Ammon's horn (tissue), 1 donor: ENCODE measurements at regions not wholly inside any gene's neighbourhood (a gene's known extent, or its start where the extent isn't known, plus 50 kb on each side); places are given as distances from the start of the nearest gene placed in this dataset.

Experiments
- DNase-seq: peaks from one replicate; pipeline ENCODE4 v3.0.0-alpha.2; 2016; ENCODE audit warnings: low spot score

GRCh38 chr5:5588887-5589826 lies 166.7 kb downstream of the ICE1 start:
- DNase-seq: no peak

DNA sequence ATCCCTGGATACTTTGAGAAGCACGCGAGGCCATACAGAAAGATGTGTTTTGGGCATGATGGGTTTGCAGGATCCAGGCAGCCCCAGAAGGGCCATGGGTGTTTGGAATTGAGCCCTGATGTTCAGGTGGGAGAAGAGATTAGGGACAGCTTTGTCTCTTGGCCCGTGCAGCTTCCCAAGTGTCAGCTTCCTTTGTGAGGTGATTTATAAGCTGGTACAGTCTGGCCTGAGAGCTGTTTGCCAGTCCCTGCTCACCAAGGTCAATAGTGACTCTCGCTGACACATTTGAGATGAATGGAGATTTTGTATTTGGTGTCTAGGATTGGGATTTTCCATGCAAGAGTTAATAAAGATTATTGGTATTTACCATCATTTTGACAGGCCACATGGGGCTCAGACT lies 165.9 kb downstream of the ICE1 start:
- no peak for DNase-seq

DNA sequence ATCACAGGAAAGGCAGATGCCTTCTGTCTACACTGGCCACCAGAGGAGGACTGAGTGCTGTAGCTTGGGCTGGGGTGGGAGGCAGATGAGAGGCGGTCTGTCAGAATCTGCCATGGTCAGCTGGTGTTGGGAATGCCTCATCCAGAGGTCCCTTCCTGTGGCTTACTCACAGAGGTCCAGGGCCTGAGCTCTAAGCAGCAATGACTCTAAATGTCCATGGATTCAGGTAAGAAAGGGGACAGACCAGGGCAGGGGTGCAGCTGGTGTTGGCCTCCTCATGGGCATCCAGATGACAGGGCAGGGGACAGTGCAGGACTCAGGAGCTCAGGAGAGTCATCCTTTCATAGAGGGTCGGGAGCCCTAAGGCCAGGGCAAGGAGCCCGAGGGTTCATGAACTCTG lies 165.0 kb downstream of the ICE1 start:
- no peak for DNase-seq

DNA sequence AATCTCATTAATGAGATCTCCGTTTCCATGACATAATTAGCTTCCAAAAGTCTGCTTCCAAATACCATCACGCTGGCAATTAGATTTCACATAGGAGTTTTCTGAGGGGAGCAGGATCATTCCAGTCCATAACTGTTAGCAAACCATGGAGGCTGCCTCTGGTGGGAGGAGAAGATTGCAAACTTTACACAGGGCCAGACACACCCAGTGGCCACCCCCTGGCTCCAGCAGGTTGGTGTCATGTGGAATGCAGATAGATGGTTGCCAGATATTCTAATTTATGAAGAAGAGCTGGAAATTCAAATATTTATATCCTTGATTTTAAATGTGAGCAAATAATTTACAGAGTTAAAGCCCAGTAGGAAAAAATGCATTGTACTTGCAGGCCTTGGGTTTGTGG lies 164.2 kb downstream of the ICE1 start:
- no peak for DNase-seq

- no peak for DNase-seq
Observed at GRCh38 chr5:5585751-5586341, 163.4 kb downstream of the ICE1 start.

- no peak for DNase-seq
Observed at GRCh38 chr5:5584751-5585150, 162.3 kb downstream of the ICE1 start.

DNA sequence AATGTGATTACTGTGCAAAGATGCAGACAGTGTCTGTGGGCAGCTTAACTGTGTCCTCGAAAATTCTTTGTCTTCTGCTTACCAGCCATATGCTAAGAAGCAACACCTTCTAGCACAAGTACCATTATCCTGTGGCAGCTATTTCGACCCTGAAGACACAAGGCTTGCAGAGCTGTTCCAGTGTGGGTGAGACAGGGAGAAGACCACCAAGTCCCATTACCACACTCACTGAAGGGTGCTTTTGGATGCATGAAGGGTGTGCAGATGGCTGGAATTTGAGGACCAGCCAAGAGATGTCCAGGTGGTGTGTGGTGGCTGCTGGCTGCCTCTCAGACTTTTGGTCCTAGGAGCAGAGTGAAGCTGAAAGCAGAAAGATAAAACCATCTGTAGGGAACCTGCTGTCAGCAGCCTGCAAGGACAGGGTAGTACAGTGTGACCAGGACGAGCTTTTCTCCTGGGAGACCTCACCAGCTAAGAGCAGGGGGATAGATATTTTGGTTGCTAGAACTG lies 161.8 kb downstream of the ICE1 start:
- peak; percentile 11 for DNase-seq

GRCh38 chr5:5583832-5584231 lies 161.4 kb downstream of the ICE1 start:
- no peak for DNase-seq

- no peak for DNase-seq
Observed at GRCh38 chr5:5583023-5583765, 160.7 kb downstream of the ICE1 start.

- DNase-seq: no peak
Observed at GRCh38 chr5:5581080-5581479, 158.6 kb downstream of the ICE1 start.

DNA sequence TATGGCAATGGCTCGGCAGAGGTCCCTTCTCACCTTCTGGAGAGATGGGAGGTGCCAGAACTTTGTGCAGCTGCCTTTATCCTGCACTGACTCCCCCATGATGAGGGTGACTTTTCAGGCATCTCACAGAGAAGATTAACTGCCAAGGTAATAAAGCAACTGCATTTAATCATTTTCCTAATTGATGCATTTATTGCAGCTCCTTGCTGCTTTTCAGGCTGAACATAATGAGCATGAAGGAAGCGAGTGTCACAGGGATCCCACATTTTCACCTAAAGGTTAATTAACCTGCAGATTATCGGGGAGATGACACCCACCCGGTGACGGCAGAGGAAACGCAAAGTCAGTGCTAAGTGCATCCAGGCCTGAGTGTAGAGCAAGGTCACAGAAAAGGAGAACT lies 154.3 kb downstream of the ICE1 start:
- no peak for DNase-seq

- no peak for DNase-seq
Observed at GRCh38 chr5:5575461-5575860, 153.0 kb downstream of the ICE1 start.

DNA sequence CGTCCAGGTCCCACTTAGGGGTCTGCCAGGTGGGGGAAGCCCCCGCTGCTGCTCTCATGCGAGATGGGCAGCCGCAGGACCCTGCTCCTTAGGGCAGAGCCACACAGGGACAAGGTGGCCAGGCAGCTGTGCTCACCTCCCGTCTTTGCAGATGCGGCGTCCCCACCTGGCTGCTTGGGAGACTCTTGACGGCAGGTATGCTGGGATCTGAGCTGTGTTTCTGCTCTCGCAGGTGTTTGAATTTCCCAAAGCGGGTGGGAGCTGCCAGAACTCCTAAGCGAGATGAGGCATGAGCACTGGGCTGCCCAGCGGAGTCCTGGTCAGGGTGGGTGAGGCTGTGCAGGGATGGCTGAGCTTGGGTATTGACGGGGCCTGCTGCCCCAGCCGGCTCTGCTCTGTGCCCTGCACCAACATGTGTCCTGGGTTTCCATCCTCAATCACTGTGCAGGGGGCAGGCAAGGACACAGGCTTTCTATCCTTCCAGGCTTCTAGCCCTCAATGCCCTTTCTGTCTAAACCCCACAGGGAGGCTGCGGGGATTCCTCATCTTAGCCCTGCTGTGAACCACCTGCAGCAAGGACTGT lies 151.4 kb downstream of the ICE1 start:
- no peak for DNase-seq

DNA sequence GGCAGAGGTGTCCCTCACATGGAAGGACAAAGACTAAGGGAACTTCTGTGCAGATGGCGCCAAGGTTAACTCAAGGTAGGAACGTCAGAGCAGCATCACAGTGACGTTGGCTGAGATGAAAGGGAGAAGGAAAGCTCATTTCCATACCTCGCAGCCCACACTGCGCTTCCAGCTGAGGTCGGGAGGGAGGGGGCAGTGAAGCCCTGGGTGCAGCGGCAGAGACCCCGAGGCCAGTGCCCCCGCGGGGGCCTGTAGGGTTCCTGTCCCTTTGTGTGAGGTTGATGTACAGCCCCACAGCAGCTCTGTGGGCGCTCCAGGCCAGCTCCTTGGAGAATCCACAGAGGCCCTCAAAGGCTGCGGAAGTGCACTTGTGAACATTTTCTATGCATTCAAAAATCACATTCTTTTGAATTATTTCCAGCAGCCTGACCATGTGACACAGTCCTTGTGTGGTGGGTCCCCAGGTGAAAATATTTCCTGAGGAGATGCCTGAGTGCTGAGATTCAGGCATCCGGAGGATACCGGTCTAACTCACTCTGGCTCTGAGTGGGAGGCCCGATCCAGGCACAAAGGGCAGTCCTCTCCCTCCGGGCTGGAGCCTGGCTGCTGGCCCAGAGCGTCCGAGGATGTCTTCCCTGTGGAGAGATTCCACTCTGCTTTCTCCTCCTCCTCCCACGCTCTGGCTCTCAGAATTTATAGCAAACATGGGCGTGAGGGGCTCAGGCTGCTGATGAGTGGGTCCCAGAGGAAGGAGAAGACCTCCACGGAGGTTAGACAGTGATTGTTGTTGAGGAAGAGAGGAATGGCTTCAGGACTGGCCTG lies 150.7 kb downstream of the ICE1 start:
- no peak for DNase-seq

DNA sequence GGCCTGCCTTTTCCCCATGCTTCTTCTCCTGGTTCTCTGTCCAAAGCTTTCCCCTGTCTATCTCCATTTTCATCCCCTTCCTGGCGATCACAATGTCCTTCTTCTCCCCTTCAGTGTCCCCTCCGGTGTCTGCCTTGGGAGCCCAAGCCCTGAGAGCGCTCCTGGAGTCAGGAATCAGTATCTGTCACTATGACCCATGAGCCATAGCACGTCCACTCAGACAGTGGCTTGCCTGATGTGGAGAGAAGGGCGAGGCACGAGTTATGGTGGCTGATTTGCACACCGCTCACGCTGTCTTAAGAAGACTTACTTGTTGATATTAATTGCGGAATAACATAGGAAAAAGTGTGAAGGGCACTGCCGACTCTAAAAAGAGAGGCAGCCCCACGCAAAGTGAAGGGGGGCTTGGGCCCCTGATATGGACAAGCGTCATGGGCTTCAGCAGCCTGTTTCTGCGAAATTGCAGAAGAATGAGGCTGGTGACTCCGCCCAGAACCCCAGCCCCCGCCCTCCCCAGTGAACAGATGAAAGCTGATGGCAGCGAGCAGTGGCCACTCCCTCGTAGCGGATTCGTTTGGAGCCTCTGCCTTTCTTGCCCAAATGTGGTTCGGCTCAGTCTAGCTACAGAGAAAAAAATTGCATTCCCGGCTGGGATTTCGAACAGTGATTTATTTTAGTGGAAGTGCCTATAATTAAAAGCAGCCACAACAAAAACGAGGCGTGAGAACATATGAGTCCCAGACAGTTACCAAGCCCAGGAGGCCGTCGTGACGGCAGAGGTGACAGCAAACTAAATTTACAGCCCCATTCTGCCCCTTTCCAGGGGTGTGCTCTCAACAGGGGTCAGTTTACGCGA lies 149.8 kb downstream of the ICE1 start:
- peak; percentile 39 for DNase-seq

DNA sequence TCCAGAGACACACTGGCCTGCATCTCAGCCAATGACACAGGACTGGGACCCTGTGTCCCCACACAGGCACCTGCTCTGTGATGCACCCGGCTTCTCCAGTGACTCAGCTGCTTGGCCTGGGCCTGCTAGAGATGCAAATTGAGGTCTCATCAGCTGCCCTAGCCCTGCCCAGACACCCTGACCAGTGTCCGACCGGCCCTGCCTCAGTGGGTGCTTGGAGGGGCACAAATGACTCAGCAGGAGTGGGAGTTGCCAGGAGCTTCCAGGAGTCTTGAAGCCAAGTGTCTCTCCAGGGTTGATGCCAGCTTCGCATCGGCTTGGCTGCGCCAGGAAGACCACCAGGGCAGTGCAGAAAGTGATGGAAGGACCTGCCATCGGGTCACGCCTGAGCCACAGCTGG lies 148.2 kb downstream of the ICE1 start:
- DNase-seq: no peak

DNA sequence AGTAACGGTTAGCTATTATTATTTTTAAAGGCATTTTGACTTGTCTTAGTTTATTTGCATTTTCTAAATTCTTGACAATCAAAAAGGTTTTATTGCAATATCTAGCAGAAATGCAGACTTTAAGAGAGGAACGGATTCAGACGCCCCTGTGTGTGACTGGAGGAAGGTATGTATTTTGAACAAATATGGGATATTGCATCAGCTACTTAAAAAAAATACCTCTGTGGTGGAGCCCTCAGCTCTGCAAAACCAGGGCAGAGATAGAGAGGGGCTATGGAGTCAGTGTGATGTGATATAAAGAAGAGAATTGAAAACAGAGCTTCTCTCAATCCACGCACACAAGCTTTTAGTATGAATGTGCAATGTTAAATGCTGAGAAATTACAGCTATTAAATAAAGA lies 142.4 kb downstream of the ICE1 start:
- no peak for DNase-seq

GRCh38 chr5:5560016-5560415 lies 137.5 kb downstream of the ICE1 start:
- DNase-seq: no peak

DNA sequence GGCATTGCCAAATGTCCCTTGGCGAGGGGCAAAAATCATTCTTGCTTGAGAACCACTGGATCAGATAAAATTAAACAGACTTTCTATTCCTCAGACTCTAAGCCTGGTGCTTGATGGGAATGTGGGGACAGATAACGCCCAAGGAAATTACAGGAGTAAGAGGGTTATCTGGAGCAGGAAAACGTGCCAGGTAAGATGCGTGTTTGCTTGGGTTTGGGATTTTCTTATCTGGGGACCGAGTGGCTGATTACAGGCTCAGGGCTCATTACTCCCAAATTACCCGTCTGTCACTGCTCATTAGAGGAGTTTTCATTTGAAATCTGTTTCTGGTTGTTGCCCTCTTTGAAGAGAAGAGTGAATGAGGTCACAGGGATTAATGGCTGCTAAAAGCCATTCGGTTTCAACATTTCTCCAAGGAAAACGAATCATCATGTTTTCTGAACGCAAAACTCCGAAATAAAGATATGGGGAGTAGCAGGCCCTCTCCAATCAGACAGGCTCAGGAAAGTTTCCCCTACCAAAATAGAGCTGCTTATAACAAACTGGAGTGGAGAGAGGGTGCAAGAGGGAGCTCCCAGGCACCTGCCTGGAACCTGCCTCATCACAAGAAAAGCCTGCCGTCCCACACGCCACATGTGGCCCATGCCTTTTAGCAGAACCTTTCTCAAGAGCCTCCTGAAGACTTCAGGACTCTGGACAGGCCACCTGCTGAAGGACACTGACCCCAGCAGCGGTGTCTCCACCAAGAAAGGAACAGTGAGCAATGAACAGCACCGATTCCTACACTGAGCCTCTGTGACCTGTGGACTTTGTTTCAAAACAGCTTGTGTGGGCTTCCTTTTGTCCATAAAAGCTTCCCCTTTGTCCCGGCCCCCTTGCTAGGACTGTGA lies 136.4 kb downstream of the ICE1 start:
- DNase-seq: no peak
